ENCODE measurements at regions not wholly inside any gene's neighbourhood (a gene's known extent, or its start where the extent isn't known, plus 50 kb on each side); places are given as distances from the start of the nearest gene placed in this dataset.

DNA sequence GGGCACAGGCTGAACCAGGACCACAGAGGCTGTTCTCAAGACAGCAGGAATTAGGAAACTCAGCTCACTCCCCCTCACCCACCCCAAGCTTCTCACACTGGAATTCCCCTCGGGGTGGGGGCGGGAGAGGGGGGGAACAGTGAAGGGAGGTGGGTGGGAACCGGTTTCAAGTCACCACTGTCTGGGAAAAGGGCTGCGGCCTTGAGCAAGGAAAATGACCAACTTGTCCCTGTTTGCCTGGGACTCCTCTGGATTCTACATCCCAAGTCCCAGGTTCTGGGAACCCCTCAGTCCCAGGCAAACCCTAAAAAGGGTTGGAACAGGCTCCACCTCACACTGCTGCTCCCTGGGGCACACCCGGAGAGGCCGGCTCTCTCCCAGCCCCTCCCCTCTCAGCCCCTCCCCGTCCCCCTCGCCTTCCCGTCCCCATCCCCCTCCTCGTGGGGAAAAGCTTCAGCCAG, 230.7 kb downstream of the TFAP2C start:
- H3K4me1 Mint-ChIP-seq (ENCODE audit: low read depth, unreplicated experiment): no peaks in the 10 kb centered on the region
- TF ChIP-seq CTCF (IDR thresholded peaks at IDR 0.05; ENCODE audit: unreplicated experiment): no peak
- intact Hi-C loops (cut with micrococcal nuclease; ENCODE audit: unreplicated experiment): no loop called here

DNA sequence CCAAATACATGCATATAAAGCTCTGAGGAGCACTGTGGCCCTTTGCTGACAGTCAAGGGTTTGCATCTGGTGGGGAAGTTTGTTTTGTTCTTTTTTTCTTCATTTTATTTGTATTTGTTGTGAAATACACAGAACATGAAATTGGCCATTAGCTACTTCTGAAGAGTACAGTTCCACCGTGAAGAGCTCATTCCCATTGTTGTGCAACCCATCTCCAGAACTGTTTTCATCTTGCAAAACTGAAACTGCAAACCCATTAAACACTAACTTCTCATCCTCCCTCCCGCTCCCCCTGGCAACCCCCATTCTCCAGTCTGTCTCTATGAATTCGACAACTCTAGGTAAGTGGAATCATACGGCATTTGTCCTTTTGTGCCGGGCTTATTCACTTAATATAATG, 231.3 kb downstream of the TFAP2C start:
- no peaks in the 10 kb centered on the region for H3K4me1 Mint-ChIP-seq (ENCODE audit: low read depth, unreplicated experiment)

More for the DNA sequence above, 230.7 kb downstream of the TFAP2C start:
- Mint-ChIP-seq H3K27me3 (ENCODE audit: unreplicated experiment) (peaks cover 87% of the 10 kb centered on the region), H3K4me3 (ENCODE audit: low read depth, unreplicated experiment) (no peak overlapping the region), H3K36me3 (ENCODE audit: insufficient read depth, unreplicated experiment) (no peaks in the 10 kb centered on the region), H3K9me3 (ENCODE audit: low read depth, unreplicated experiment) (no peaks in the 10 kb centered on the region), H3K27ac (ENCODE audit: unreplicated experiment) (no peak overlapping the region)
- BruUV-seq (replicated peaks): no TSS peak
- DNase-seq: no peak
- CTCF ChIA-PET: interaction anchor here (0.7 kb wide), 1 partner anchor 972 kb away, joined by 3 read pairs; no protein-coding TSS in a partner anchor

GRCh38 chr20:56861590-56861989, 232.5 kb downstream of the TFAP2C start:
- CTCF ChIA-PET: interaction anchor here (0.7 to 0.8 kb wide), 2 partner anchors 16 to 266 kb away, joined by 3 read pairs; no protein-coding TSS in a partner anchor
- BruUV-seq (replicated peaks): no TSS peak
- H3K4me1 Mint-ChIP-seq (ENCODE audit: low read depth, unreplicated experiment): no peaks in the 10 kb centered on the region
- no peak for TF ChIP-seq CTCF (IDR thresholded peaks at IDR 0.05; ENCODE audit: unreplicated experiment)
- DNase-seq: no peak
- no peaks in the 10 kb centered on the region for H3K9me3 Mint-ChIP-seq (ENCODE audit: low read depth, unreplicated experiment)
- peaks cover 87% of the 10 kb centered on the region for H3K27me3 Mint-ChIP-seq (ENCODE audit: unreplicated experiment)
- no peaks in the 10 kb centered on the region for H3K36me3 Mint-ChIP-seq (ENCODE audit: insufficient read depth, unreplicated experiment)
- intact Hi-C loops (cut with micrococcal nuclease; ENCODE audit: unreplicated experiment): no loop called here
- H3K4me3 Mint-ChIP-seq (ENCODE audit: low read depth, unreplicated experiment): no peak overlapping the region
- H3K27ac Mint-ChIP-seq (ENCODE audit: unreplicated experiment): no peak overlapping the region

More for the DNA sequence above, 231.3 kb downstream of the TFAP2C start:
- no TSS peak for BruUV-seq (replicated peaks)
- intact Hi-C loops (cut with micrococcal nuclease; ENCODE audit: unreplicated experiment): no loop called here
- no peaks in the 10 kb centered on the region for H3K9me3 Mint-ChIP-seq (ENCODE audit: low read depth, unreplicated experiment)
- CTCF ChIA-PET: interaction anchor here (0.7 to 1.1 kb wide), 2 partner anchors 41 to 971 kb away, joined by 3 read pairs; no protein-coding TSS in a partner anchor
- TF ChIP-seq CTCF (IDR thresholded peaks at IDR 0.05; ENCODE audit: unreplicated experiment): no peak
- no peak for DNase-seq
- H3K27ac Mint-ChIP-seq (ENCODE audit: unreplicated experiment): no peak overlapping the region
- no peaks in the 10 kb centered on the region for H3K36me3 Mint-ChIP-seq (ENCODE audit: insufficient read depth, unreplicated experiment)
- H3K27me3 Mint-ChIP-seq (ENCODE audit: unreplicated experiment): peaks cover 87% of the 10 kb centered on the region
- no peak overlapping the region for H3K4me3 Mint-ChIP-seq (ENCODE audit: low read depth, unreplicated experiment)

DNA sequence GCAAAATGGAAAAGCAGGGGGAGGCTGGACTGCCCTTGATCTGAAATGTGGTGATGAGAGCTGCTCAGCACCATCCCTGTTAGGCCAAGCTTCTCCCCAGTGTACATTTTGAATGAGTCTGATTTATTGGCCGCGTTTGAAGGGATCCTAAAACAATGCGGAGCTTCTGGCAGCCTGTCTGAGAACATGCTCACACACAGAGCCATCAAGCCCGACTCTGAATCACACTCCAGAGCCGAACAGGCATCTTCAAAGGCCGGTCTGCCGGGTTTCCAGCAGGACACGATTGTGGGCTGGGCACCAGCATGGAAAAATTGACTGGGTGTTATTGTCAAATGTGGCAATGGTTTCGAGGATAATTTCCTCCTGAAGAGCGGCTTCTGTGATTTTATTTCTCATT, 235.9 kb downstream of the TFAP2C start:
- H3K36me3 Mint-ChIP-seq (ENCODE audit: insufficient read depth, unreplicated experiment): no peaks in the 10 kb centered on the region
- no peak overlapping the region for H3K4me3 Mint-ChIP-seq (ENCODE audit: low read depth, unreplicated experiment)
- no peak for TF ChIP-seq CTCF (IDR thresholded peaks at IDR 0.05; ENCODE audit: unreplicated experiment)
- H3K27me3 Mint-ChIP-seq (ENCODE audit: unreplicated experiment): peaks cover 100% of the 10 kb centered on the region
- no peaks in the 10 kb centered on the region for H3K9me3 Mint-ChIP-seq (ENCODE audit: low read depth, unreplicated experiment)
- no peaks in the 10 kb centered on the region for H3K4me1 Mint-ChIP-seq (ENCODE audit: low read depth, unreplicated experiment)
- DNase-seq: no peak
- no TSS peak for BruUV-seq (replicated peaks)
- CTCF ChIA-PET: interaction anchor here (0.5 to 0.6 kb wide), 2 partner anchors 53 to 643 kb away, joined by 3 read pairs; no protein-coding TSS in a partner anchor
- H3K27ac Mint-ChIP-seq (ENCODE audit: unreplicated experiment): no peak overlapping the region
- intact Hi-C loops (cut with micrococcal nuclease; ENCODE audit: unreplicated experiment): no loop called here
